MM.1S (cell line): ENCODE measurements at regions not wholly inside any gene's neighbourhood (a gene's known extent, or its start where the extent isn't known, plus 50 kb on each side); places are given as distances from the start of the nearest gene placed in this dataset.

Source experiments
- DNase-seq: peaks from one replicate; pipeline ENCODE4 v3.0.0-alpha.2; 2015
- H2AFZ ChIP-seq: fragments of 300-600 bp; sonication (generic); 2 replicates; pipeline ENCODE4 v1.6.0; 2016; ENCODE audit warnings: antibody characterized with exemption, low read length
- H3F3A ChIP-seq: fragments of 300-600 bp; sonication (generic); 2 replicates; pipeline ENCODE4 v1.6.1; 2016; ENCODE audit warnings: mild to moderate bottlenecking, antibody characterized with exemption, low read length, moderate library complexity, mixed read lengths; ENCODE audit not compliant: insufficient read depth
- H3K27ac ChIP-seq: fragments of 300-600 bp; sonication (generic); 2 replicates; pipeline ENCODE4 v1.5.1; 2016; ENCODE audit warnings: mild to moderate bottlenecking, low read length
- H3K27me3 ChIP-seq: fragments of 300-600 bp; sonication (generic); replicated peaks from 2 replicates; pipeline ENCODE4 v1.6.0; 2016; ENCODE audit warnings: low read length; ENCODE audit not compliant: insufficient read depth
- H3K36me3 ChIP-seq: fragments of 300-600 bp; sonication (generic); replicated peaks from 2 replicates; pipeline ENCODE4 v1.6.1; 2016; ENCODE audit warnings: mild to moderate bottlenecking, low read length, mixed read lengths; ENCODE audit not compliant: insufficient read depth
- H3K4me1 ChIP-seq: fragments of 300-600 bp; sonication (generic); 2 replicates; pipeline ENCODE4 v1.6.1; 2016; ENCODE audit warnings: low read length, mixed read lengths
- H3K4me2 ChIP-seq: fragments of 300-600 bp; sonication (generic); 2 replicates; pipeline ENCODE4 v1.6.0; 2016; ENCODE audit warnings: low read depth, low read length
- H3K4me3 ChIP-seq: fragments of 300-600 bp; sonication (generic); 2 replicates; pipeline ENCODE4 v1.5.1; 2016; ENCODE audit warnings: low read length, mixed read lengths
- H3K79me2 ChIP-seq: fragments of 300-600 bp; sonication (generic); 2 replicates; pipeline ENCODE4 v1.6.1; 2016; ENCODE audit warnings: mixed run types, low read length, mixed read lengths
- H3K9ac ChIP-seq: fragments of 300-600 bp; sonication (generic); 2 replicates; pipeline ENCODE4 v1.6.1; 2016; ENCODE audit warnings: low read length, mixed read lengths
- H3K9me2 ChIP-seq: fragments of 300-600 bp; sonication (generic); replicated peaks from 2 replicates; pipeline ENCODE4 v1.6.1; 2016; ENCODE audit warnings: mild to moderate bottlenecking, low read length, mixed read lengths; ENCODE audit not compliant: insufficient read depth
- H3K9me3 ChIP-seq: fragments of 300-600 bp; sonication (generic); replicated peaks from 2 replicates; pipeline ENCODE4 v1.6.1; 2016; ENCODE audit warnings: mild to moderate bottlenecking, low read length, mixed read lengths; ENCODE audit not compliant: insufficient read depth
- H4K20me1 ChIP-seq: fragments of 300-600 bp; sonication (generic); 2 replicates; pipeline ENCODE4 v1.6.1; 2016; ENCODE audit warnings: mild to moderate bottlenecking, low read length, moderate library complexity, mixed read lengths; ENCODE audit not compliant: insufficient read depth
- CTCF ChIP-seq: fragments of 300-600 bp; sonication (generic); IDR thresholded peaks from 2 replicates; pipeline ENCODE4 v1.5.1; 2016; ENCODE audit warnings: antibody characterized with exemption, low read length, mixed read lengths
- EZH2 ChIP-seq: fragments of 300-600 bp; sonication (generic); optimal IDR thresholded peaks from 2 replicates; pipeline ENCODE3; 2017; ENCODE audit warnings: low read depth, mild to moderate bottlenecking, antibody characterized with exemption, low read length, mixed read lengths
- EZH2phosphoT487 ChIP-seq: fragments of 300-600 bp; sonication (generic); IDR thresholded peaks from 2 replicates; pipeline ENCODE4 v1.6.1; 2018; ENCODE audit warnings: antibody characterized with exemption, low read length

- Histone ChIP-seq H3F3A (no peaks in the 10 kb centered on the region), H3K27ac (no peak overlapping the region), H3K9me3 (no peaks in the 10 kb centered on the region), H3K27me3 (no peaks in the 10 kb centered on the region), H3K79me2 (no peaks in the 10 kb centered on the region), H3K4me1 (no peaks in the 10 kb centered on the region), H3K4me2 (no peak overlapping the region), H2AFZ (no peak overlapping the region), H3K9ac (no peak overlapping the region), H3K4me3 (no peak overlapping the region), H3K9me2 (no peaks in the 10 kb centered on the region), H3K36me3 (no peaks in the 10 kb centered on the region), H4K20me1 (no peaks in the 10 kb centered on the region)
- TF ChIP-seq CTCF = no peak
- TF ChIP-seq EZH2 = no peak
- no peak for TF ChIP-seq EZH2phosphoT487
- no peak for DNase-seq
Measured at GRCh38 chr12:83753205-83753604, 1066.5 kb downstream of the TMTC2 start.

- H3F3A ChIP-seq = no peaks in the 10 kb centered on the region
- no peak for DNase-seq
- H3K4me2 ChIP-seq = no peak overlapping the region
- no peak for TF ChIP-seq CTCF
- TF ChIP-seq EZH2 = no peak
- TF ChIP-seq EZH2phosphoT487 = no peak
- no peaks in the 10 kb centered on the region for H3K9me2 ChIP-seq
- H3K9me3 ChIP-seq = no peaks in the 10 kb centered on the region
- H3K27ac ChIP-seq = no peak overlapping the region
- H3K4me3 ChIP-seq = no peak overlapping the region
- no peak overlapping the region for H3K9ac ChIP-seq
- H4K20me1 ChIP-seq = no peaks in the 10 kb centered on the region
- H3K36me3 ChIP-seq = no peaks in the 10 kb centered on the region
- H3K27me3 ChIP-seq = no peaks in the 10 kb centered on the region
- H2AFZ ChIP-seq = no peak overlapping the region
- no peaks in the 10 kb centered on the region for H3K4me1 ChIP-seq
- H3K79me2 ChIP-seq = no peaks in the 10 kb centered on the region
Measured at GRCh38 chr12:83739607-83740006, 1052.9 kb downstream of the TMTC2 start.

GRCh38 chr12:83710851-83711250, 1024.1 kb downstream of the TMTC2 start:
- H3K36me3 ChIP-seq = no peaks in the 10 kb centered on the region

More at GRCh38 chr12:83710851-83711250, 1024.1 kb downstream of the TMTC2 start:
- Histone ChIP-seq H2AFZ (no peak overlapping the region), H3K27ac (no peak overlapping the region), H3K4me3 (no peak overlapping the region), H3K27me3 (no peaks in the 10 kb centered on the region), H3K79me2 (no peaks in the 10 kb centered on the region), H3F3A (no peaks in the 10 kb centered on the region), H3K9ac (no peak overlapping the region), H3K9me2 (no peaks in the 10 kb centered on the region), H3K4me1 (no peaks in the 10 kb centered on the region), H4K20me1 (no peaks in the 10 kb centered on the region), H3K9me3 (no peaks in the 10 kb centered on the region), H3K4me2 (no peak overlapping the region)
- TF ChIP-seq EZH2phosphoT487 (no peak), EZH2 (no peak), CTCF (no peak)
- no peak for DNase-seq
